CD4-positive, alpha-beta T cell treated with Interleukin-4 for 1 hour (primary cell): ENCODE measurements at regions not wholly inside any gene's neighbourhood (a gene's known extent, or its start where the extent isn't known, plus 50 kb on each side); places are given as distances from the start of the nearest gene placed in this dataset.
A peak's percentile ranks its signal among the peaks of the same experiment; 100 is the strongest.

Source experiments
- DNase-seq, 2 donors: peaks; one replicate each; pipeline ENCODE4 v3.0.0-alpha.2; 2020 to 2022

DNA sequence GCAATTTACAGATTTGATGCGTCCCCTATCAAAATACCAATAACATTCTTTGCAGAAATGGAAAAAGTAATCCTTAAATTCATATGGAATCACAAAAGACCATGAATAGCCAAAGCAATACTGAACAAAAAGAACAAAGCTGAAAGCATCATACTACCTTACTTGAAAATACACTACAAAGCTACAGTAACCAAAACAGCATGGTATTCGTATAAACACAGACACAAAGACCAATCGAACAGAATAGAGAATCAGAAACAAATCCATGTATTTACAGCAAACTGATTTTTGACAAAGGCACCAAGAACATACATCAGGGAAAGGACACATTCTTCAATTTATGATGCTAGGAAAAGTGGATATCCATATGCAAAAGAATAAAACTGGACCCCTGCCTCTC lies 206.5 kb upstream of the PDE10A start:
- no peak for DNase-seq

DNA sequence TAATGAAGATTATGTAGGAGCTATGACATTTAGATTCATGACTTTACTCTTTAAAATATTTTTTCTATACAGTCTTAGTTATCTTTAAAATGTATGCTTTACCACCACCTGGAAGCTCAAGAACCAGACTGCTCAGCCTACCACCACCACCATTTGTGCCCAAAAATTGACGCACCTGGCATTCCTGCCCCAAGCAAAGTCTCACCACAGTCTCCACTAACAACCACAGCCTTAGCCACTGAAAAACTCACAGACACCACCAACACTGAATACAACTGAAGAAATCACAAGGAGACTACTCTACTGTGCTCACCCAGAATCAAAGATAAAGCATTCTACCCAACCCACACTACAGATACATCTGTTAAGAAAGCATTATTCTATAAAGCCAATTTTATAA lies 201.9 kb upstream of the PDE10A start:
- DNase-seq, result no peak

DNA sequence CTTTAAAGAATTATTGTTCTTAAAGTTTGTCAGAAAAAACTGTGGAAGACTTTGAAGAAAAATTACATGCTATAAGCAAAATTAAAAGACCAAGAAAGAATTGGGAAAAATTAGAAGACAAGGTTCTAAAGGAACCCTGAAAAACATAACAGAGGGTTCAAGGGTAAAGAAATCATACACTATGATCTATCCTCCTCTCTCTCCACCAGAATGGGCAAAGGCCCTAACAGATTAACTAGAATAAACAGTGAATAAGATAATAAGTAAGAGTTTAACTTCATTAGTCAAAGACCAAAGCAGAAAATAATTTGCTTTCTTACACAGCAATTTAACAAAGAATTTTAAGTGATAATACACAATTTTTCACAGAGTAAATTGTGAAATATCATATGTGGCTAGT lies 201.2 kb upstream of the PDE10A start:
- DNase-seq, result no peak

DNA sequence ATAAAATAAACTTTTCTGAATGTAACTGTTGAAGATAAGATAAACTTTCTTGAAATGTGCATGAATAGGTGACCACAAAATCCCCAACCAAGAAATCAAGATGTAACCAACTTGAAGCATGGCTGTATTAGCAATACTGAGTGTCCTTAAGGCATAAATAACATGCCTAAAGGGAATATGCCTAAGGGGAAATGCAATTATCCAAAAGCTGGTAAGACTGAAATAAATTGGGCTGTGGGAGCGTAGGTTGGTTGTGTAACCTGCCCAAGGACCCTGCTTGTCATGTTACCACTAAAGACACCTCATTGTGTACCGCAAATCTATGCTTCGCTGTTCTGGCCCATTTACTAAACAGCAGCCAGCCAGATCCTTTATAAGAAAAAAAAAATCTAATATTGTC lies 200.8 kb upstream of the PDE10A start:
- DNase-seq, result no peak

DNA sequence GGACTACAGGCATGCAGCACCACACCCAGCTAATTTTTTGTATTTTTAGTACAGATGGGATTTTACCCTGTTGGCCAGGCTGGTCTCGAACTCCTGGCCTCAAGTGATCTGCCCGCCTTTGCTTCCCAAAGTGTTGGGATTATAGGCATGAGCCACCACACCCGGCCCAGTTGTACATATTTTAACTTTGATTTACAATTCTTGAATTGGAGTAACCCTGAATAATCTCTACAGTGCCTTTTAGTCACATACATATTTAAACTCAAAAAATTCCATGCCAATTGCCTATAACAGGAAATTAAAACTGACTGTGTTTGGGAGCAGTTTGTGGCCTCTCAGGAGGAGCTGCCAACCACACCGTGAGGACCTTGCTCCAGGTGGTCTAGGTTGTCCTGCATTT lies 199.8 kb upstream of the PDE10A start:
- DNase-seq, result no peak

DNA sequence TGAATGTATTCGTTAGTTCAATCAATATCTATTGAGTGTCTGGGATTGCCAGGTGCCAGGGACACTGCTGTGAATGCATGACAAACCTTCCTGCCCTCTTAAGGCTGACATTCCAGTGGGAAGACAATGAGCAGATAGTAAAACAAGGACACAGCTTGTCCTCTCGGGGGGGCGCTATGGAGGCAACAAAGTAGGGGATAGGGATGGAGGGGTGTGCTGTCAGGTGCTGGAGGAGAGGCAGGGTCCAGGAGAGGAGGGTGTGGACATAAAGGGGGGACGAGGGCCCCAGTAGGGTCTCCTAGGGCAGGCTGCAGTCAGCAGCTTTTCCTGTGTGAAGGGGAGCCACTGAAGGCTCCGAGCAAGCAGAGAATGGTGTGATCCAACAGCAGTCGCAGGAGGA lies 198.2 kb upstream of the PDE10A start:
- no peak for DNase-seq

DNA sequence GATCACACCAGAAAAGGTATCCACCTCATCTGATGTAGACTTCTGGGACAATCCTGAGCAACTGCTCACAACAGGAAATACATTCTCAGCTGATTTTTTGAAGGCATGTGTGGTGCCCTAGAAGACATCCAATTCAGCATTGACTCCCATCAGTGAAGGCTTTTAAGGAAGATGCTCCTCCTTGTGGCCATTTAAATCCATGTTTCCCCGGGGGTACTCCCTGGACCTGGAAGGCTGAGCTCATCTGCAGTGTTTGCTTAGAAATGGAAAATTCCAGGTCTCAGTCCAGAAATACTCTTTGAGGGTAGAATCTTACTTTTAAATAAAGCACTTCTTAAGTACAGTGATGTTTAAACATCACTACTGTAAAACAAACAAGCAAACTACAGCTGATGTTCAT lies 195.5 kb upstream of the PDE10A start:
- DNase-seq, result no peak

DNA sequence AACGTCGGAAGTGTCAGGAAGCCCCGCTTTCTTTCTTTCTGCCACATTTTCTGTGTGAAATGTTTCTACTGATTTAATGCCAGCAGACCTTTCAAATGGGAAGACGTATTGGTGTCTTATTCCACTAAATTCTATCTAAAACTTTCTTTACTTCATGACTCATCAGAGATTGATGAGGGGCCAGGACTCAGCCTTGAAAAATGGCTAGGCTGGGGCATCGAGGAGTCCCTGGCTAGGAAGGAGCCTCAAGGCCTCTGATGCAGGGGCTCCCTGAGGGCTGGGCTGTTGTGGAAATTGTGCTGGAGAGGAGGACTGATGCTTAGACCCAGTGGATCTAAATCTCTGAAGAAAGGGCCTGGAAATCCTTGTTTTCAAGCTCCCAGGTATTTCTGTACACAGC lies 192.8 kb upstream of the PDE10A start:
- no peak for DNase-seq

DNA sequence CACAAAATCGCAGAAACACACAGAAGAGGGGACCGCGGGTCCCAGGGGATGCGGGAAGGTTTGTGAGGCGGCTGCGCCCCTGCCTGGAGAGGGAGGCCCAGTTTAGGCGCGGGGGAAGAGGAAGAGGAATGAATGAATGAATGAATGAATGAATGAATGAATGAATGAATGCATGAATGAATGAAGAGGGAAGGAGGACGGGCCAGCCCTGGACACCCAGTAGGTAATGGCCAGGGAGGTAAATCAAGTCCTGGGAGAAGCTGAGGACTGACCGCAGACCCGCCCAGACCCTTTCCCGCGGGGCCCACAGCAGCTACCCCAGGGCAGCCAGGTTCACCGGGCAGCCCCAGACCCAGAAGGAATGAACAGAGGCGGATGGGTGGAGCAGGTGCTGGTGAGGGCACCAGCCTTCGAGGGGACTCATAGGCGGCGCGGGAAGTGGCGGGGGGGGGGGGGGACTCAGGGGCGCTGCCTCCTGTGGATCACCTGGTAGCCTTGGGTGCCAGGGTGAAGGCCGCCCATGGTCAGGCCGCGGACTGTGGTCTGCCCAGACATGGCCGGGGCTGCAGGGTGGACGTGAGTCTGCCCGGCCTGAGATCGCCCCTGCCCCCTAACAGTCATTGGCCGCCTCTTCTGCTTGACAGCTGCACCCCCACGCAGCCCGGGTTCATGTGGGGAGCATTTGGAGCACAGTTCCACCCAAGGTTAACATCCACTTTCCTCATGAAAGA lies 192.0 kb upstream of the PDE10A start:
- no peak for DNase-seq

DNA sequence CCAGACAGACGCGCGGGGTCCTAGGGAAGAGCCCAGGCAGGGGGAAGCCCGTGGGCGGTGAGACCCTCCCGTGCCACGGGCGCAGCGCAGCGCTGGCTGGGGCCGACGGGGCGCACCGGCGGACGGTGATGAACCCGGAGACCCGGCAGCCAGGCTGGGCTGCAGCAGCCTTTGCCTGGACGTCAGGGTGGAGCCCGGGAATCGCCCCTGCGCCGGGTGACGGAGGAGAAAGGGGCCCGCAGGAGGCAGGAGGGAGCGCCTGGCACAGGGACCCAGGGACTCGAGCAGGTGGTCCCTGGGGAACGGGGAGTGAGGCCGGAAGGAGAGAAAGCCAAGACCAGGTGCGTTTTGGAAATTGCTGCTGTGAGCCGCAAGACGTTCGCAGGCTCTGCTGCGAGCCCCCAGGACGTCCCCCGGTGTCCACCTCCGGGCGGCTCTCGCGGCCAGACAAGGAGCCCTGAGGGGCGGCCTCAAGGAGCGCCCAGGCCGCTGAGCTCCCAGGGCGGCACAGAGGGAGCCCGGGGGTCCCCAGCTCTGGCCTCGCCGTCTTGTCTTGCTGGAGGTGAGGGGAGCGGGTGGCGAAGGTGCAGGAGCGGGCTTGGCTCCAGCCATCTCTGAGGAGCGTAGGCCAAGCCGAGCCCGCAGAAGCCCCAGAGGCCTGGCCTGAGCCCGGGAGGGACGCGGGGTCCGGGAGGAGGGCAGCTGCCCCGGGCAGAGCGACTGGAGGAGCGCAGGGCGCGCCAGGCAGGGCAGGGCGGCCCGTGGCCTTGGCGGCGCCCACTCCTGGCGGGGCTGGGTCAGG lies 191.2 kb upstream of the PDE10A start:
- DNase-seq, result no peak

DNA sequence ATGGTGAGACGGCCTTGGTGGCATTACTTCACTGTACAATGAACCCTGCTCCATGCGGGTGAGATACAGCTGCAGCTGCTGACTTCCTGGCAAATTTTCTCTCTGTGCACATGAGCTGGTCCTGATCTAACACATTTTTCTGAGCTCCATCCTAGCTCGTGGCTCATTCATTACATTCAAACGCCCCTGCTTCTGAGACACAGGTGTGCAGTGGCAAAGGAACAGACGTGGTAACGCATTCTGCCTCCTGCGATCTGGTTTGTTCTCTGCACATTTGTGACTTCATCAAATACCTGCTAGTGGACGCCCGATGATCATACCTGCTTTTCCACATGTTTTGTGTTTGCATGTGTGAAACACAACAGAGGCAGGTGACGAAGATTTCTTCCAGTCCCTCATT lies 189.6 kb upstream of the PDE10A start:
- DNase-seq, result no peak

DNA sequence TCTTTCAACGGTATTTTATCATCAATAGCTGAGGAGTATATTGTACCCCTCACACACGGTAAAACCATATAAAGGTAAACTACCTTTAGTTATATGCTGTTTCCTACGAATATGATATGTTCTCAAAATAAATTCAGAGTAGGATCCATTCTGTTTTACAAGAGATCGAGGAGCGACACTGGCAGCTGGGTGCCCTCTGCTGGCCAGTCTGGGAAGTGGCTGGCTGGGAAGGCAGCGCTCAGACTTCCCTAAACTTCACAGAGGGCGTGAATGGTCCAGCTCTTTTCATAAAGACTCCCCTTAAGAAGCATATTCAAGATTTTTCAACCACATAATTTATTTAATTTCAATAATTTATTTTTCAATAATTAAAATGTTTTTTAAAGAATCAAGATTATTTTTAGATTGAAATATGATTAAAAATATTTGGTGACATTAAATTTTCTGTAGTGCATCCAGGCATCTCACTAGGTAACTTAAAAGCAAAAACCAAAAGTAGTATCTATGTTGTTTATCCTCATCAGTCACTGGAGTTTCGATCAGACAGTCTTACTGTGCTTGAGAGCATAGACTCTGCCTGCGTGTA lies 187.5 kb upstream of the PDE10A start:
- DNase-seq, result peak; percentile 25 to 41

DNA sequence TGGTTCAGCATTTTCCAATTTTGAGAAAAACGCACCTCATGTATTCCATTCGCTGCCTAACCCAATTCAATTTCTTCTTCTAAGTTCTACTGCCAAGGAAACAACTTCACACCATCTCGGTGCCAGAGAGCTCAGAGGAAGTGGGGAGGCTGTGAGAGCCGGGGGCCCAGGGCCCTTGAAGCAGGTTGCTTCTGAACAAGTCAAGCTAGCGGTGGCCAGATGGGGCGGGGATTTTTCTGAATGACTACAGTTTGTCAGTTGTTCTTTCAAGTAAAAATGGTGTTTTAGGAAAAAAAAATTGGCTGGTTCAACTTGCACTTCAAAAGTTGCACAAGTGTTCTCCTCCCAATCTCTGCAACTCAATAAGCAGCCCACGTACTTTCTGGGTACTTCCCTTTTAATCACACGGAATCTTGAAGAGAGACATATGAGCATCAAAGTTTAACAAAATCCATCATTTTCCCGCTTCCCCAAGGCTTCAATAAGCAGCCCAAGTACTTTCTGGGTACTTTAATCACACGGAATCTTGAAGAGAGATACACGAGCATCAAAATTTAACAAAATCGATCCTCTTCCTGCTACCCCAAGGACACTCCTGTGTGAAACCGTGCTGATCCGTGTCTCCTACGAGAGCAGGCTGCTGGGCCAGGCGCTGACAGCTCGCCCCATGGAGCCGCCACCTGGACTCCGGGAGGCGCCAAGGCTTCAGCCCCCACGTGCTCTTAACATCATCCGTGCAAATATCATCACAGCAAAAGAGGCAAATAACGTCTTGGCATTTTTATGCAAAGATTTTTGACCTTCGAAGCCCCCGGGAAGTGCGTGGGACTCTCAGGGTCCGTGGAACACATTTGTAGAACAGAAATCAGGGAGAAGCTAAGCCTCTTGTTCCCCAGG lies 186.7 kb upstream of the PDE10A start:
- no peak for DNase-seq

DNA sequence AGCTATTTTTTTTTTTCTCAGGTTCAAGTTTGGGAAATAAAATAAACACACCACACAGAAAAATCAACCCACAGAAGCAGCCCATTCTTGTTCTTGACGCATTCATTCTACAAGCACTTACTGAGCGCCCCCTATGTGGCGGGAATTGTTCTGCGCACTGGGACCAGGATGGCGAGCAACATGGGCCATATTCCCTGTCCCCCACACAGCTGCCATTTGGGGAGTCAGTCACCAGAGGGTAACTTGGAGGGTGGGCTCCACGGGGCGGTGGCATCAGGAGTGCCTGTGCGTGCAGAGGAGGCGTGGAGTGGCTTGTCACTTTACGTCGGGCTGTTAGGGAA lies 185.0 kb upstream of the PDE10A start:
- no peak for DNase-seq

DNA sequence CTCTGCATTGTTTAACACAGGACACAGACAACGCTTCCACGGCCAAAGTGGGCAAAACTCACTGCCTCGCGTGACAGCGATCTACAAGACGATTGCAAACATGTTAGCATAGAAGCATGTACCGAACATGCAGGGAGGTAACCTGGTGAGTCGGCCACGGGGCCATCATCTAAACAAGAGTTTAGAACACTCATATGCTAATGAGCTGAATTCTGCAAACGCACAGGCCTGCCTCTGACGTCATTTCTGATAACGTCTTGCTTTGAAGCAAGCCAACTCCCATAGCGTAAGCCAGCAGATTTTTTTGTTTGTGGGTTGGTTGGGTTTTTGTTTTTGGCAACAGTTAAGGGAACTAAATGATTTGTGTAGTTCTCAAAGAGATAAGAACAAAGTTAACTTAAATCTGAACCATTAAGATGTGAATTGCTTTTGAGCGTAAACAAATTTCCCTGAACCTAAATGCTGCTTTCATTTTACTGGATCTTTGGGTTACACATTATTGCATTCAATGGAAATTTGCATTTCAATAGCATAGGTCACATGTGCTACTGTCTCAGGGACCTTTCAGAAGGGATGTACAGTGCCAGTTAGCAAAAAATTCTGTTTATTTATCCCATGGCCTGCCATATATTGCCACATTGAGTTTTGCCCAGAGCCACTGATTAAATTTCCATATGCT lies 184.5 kb upstream of the PDE10A start:
- DNase-seq, result no peak

DNA sequence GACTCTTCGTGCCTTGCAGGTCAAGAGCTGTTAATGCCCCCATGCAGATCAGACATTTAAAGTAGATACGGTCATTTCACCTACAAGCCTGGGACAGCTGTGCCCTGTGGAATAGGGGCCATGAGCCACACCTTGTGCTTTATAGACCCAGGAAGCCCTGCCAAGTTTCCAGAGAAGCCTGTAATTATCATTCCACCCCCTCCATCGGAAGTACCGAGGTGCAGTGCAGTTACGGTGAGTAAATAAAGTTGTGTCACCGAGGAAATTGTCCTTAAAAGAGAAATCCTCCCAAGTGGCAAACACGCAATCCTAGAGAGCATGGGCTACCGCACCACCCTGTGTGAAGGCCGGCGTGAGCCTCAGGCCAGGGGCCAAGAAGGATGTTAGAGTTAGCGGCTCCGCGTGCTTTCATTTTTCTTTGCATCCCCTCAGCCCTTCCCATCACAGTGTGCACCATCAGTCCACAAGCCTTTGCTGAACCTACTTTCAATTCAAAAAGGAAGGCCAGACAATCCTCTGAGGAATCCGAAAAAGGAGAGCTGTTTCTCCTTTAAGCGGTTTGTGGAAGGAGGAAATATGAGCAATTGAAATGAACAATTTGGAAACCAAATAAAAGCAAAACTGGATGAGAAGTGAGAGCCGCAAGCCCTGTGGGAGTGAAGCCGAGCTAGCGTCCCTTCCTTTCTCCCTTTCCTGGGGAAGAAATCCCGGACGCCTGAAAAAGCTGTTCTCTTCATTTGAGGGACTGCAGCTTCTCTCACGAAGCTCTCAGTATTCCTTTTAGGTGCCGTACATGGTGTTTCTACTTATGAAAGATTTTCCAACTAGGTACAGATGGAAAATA lies 183.3 kb upstream of the PDE10A start:
- no peak for DNase-seq

DNA sequence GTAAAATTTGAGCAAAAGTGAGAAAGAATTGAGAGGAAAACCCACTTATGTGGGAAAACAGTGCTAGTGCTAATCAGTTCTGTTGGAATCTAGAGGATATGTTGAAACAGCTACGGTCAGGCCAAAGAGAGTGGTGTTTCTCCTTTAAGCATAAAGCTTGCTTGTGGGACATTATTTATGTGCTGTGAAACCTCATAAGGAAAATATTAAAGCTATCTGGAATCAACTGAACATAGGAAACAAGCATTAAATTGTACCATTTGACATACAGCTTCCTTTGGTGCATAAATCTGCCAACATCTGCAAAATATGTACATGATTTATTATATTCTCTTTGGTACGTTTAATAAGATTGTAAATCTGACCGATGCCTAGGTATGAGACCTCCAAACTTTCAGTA lies 182.5 kb upstream of the PDE10A start:
- no peak for DNase-seq

DNA sequence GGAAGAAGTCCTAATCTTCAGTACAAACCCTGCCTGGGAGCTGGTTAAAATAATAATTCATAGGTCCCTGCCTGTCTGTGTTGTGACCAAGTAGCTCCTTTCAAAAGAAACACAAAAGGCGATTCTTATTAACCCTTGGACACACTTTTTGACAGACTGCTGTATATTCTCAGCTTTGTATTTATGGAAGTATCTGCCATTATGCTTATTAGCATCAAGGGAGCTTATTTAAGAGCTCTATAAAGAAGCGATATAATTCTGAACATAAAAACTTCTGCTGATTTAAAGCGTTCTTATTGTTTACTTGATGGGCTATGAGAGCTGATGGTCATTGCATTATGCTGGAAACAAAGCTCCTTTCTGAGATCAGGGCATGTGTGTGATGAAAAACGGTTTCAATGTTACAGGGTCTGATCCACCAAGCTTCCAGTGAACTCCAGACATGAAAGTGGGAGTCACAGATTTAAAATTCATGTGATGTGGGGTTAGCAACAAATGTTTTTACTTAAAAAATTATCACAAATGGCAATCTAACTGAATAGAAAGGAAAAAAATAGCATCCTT lies 181.8 kb upstream of the PDE10A start:
- DNase-seq, result no peak

DNA sequence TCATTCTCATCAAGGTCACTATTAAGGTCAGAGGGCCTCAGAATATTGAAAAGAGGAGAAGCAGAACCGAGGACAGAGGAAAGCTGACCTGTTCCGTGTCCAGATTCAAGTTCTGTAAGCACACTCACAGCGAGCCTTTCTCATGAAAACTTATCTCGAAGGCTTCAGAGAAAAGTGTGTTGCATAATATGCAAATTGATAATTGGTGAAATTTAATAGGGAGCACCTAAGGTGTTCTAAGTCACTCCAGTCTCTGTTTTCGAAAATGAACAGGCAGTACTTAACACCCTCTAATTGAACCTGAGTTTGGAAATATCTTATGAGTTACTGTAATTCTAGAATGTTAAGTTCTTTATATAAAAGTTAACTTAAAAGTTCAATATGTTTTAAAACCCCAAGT lies 181.2 kb upstream of the PDE10A start:
- DNase-seq, result no peak

DNA sequence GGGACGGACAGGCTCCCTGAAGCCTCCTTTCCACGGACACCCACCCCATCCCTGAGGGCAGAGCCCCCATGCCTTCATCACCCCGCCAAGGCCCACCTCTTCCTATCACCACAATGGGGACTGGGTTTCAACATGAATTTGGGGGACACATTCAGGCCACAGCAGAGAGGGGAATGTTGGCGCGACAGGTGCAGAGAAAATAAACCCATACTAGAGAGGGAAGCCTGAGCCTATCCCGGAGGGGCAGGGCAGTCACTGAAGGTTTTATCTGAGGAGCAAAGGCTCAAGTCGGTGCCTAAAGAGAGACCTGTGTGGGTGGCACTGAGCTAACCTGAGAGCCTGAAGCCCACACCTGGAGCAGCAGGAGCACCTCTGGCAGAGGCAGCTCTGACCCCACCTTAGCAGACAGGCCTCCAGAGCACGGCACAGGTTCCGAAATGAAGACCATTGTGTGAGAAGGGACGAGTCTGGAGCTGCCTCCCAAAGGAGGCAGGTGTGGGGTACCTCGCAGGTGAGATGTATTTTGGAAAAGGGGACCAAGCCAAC lies 180.6 kb upstream of the PDE10A start:
- no peak for DNase-seq

DNA sequence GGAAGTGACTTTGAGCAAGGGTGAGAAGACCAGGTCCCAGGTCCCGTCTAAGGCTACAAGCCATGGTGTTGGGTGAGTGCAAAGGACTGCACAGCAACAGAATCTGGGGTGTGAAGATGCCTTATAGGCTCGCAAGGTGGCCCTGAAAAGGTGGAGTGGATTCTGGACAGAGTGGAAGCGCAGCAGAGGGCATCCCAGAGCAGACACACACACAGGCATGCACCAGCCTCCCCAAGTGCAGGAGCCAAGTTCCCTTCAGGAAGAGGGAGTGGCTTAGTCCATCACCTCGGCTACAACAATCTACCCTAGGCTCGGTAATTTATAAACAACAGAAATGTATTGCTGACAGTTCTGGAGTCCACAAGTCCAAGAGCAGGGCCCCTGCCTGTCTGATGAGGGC lies 180.1 kb upstream of the PDE10A start:
- no peak for DNase-seq
